HG03521 (cell line): ENCODE measurements at regions not wholly inside any gene's neighbourhood (a gene's known extent, or its start where the extent isn't known, plus 50 kb on each side); places are given as distances from the start of the nearest gene placed in this dataset.
"Not testable (repeated sequence)": the region's sequence is repeated elsewhere in the genome, so short reads cannot be mapped to it uniquely, and the experiment has no call there.

ENCODE experiments used
- ATAC-seq: cut with Tn5 transposase; IDR thresholded peaks from one replicate; pipeline ENCODE4 v1.9.1; 2021; ENCODE audit warnings: mild to moderate bottlenecking, moderate library complexity; ENCODE audit not compliant: unreplicated experiment

DNA sequence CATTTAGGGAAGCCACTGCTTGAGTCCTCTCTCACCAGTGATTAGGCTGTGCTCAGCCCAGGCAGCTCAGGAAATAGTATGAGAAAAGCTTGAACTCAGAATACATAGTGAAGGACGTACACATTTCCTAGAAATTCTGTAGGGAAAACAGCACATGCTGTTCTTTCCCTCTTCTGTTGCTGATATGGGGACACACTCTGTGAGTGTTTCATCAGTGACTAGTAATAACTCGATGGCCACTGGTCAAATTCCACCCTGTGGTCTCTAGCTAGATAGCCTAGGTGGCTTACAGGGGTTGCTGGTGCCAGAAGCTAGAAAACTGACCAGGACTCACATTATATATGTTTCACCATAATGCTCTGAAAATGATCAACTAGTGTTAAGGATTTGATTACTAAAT is 259.8 kb upstream of the SOX4 start:
- ATAC-seq = no peak

DNA sequence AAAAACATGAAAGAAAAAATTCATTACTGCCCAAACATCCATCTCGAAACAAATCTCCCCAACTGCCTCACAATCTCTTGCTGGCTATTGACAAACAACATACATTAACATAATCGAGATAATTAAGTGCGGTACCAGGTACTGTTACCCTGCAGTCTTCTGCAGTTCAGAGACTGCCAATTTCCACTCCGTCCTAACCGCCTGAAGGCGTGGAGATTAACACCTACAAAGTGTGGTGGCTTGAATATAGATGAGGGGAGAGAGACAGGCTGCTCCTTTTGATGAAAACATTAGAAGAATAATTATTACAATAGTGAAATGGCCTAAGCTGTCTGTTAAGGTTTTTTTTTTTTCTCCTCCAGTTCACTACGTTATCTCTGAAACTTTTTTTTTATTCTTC is 258.9 kb upstream of the SOX4 start:
- ATAC-seq = no peak

- ATAC-seq = no peak
Observed at GRCh38 chr6:21335591-21335990, 258.0 kb upstream of the SOX4 start.

GRCh38 chr6:21337263-21337662 is 256.3 kb upstream of the SOX4 start:
- no peak for ATAC-seq

GRCh38 chr6:21340573-21340972 is 253.0 kb upstream of the SOX4 start:
- ATAC-seq = no peak

GRCh38 chr6:21341910-21342309 is 251.6 kb upstream of the SOX4 start:
- no peak for ATAC-seq

- no peak for ATAC-seq
Observed at GRCh38 chr6:21342501-21342900, 251.1 kb upstream of the SOX4 start.

- not testable (repeated sequence) for ATAC-seq
Observed at GRCh38 chr6:21345704-21346103, 247.8 kb upstream of the SOX4 start.

GRCh38 chr6:21348146-21348503 is 245.4 kb upstream of the SOX4 start:
- ATAC-seq = no peak

DNA sequence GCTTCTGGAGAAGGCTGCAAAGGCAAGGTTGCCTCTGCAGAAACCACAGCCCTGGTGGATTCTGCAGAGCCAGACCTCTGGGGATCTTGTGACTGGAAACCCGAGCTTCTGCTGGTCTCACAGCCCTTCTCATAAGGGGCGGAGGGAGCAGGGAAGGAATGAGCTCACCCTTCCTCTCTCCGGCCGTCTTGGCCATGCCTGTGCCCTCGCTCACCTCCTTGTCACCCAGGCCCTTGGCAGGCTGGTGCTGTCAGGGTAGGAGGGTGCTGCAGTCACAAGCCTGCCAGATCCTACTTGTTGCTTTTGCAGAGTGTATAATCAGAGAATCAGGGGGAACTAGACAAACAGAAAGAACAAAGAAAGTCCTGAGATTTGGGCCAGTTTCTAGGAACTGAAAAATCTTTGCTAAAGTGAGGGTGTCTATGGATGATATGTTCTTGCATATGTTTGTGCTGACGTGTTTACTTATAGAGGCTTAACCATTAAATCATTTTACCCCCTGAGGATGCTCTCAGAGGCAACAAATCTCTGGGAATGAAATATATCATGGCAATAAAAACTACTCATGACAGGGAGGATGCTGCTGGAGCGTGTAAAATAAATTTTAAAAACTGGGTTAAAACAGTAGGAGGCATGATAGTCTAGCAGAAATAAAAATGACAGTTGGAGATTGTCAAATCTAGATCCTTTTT is 244.9 kb upstream of the SOX4 start:
- ATAC-seq = no peak

DNA sequence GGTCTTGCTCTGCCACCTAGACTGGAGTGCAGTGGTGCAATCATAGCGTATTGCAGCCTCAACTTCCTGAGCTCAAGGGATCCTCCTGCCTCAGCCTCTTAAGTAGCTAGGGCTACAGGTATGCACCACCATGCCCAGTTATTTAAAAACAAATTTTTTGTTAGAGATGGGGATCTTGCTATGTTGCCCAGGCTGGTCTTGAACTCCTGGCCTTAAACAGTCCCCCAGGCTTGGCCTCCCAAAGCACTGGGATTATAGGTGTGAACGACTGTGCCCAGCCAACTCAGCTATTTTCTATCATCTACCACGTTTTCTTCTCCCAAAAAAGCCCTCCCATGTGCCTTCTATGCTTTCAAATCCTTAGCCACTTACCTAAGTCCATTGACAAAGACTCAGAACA is 243.7 kb upstream of the SOX4 start:
- no peak for ATAC-seq

DNA sequence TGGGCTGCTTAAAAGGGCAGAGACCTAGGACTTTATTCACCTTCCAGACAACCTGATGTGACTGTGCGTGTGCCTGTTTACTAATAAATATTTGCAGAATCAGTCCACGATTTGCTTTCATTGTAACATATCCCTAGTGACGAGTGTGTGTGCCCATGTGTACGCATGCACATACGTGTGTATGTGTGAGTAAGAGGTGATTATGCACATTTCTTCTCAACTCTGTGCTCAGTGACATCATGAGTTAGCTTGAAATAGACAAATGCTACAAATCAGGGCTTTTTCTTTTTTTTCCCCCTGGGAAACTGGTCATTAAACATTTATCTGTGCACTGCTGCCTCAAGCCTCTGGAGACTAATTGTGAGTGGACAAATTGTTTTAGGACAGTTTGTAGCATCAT is 242.6 kb upstream of the SOX4 start:
- ATAC-seq = no peak

- ATAC-seq = no peak
Observed at GRCh38 chr6:21352131-21352530, 241.4 kb upstream of the SOX4 start.

DNA sequence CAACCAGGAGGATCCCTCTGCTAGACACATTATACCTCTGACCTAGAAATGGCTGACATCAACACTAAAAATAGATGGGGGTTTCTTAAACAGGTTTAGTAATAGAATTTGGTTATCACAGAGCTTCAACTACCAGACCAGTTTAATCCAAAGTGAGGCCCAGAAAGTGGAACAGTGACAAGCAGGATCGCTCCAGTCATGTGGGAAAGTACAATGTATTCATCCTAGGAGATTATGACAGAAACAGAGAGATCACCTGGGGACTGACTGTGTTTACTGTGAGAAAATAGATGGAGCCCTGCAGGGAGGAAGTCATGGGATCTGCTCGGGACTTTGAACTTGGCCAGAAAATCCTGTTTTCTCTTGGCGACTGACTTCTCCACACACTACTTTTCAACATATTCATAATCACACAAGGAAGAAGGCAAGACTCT is 238.7 kb upstream of the SOX4 start:
- no peak for ATAC-seq

- no peak for ATAC-seq
Observed at GRCh38 chr6:21355638-21356037, 237.9 kb upstream of the SOX4 start.

GRCh38 chr6:21357262-21357661 is 236.3 kb upstream of the SOX4 start:
- no peak for ATAC-seq

DNA sequence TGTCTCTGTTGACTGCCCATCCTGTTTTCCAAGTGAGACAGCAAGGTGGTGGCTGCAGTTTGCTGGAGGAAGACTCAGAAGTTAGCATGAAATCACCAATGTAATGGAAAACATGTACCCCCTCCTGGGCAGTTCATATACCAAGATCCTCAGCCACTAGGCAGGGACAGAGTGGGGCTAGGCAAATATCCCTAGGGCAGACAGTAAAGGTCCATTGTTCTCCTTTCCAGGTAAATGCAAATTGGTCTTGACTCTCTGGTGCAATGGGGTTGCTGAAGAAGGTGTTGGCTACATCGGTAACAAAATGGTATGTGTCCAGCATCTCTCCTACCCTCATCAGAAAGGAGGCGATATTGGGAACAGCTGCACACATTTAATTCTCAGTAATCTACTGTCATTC is 233.6 kb upstream of the SOX4 start:
- ATAC-seq = no peak

GRCh38 chr6:21360336-21360735 is 233.2 kb upstream of the SOX4 start:
- no peak for ATAC-seq

- ATAC-seq = no peak
Observed at GRCh38 chr6:21367148-21367547, 226.4 kb upstream of the SOX4 start.

DNA sequence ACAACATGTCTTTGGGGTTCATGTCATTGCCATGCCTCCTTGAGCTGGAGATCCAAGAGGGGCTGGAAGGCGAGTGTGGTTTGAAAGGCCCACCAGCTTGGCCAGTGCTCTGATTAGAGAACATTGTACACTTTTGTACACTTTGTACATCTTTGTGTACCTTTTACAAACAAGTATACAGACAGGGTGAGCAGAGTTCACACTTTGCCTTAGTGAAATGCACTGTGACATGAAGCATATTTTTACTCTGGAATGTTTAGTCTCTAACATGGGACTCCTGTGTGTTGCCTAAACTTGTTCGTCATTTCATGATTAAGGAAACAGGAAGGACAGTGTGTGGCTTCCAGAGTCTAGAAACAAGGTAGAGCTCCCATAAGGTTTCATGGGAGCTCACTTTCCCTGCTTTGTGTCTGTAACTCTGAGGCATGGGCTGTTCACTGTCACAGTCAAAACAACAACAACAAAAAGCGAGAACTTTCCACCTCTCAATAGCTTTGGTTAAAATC is 225.8 kb upstream of the SOX4 start:
- ATAC-seq = no peak

DNA sequence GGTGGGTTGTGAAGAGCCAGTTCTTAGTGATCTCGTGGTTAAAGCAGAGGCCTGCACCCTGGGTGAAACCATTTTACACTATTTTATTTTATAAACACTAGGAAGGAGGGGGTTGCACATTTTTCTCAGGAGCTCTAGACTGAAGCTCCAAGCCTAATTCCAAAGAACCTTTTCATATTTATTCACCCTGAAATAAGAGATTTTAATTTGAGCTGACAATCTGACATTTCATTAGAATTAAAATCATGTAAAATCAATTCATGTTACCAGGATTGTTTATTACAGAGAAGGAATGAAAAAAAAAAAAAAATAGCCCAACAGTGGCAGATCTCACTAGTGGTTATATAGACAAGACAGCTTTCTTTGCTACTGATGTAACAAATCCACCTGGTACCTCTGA is 222.5 kb upstream of the SOX4 start:
- no peak for ATAC-seq

GRCh38 chr6:21371676-21372171 is 221.8 kb upstream of the SOX4 start:
- ATAC-seq = no peak
